GM23338 (cell line): ENCODE measurements at regions not wholly inside any gene's neighbourhood (a gene's known extent, or its start where the extent isn't known, plus 50 kb on each side); places are given as distances from the start of the nearest gene placed in this dataset.

Experiments used
- ATAC-seq: fragments of 200-7000 bp; cut with Tn5 transposase; 3 replicates; pipeline ENCODE4 v1.9.1; 2020
- DNase-seq: peaks from one replicate; pipeline ENCODE4 v3.0.0-alpha.2; 2015; ENCODE audit warnings: low spot score
- H2AFZ ChIP-seq: fragments of 200-600 bp; sonication (generic); 2 replicates; pipeline ENCODE4 v1.8.0; 2016; ENCODE audit warnings: antibody characterized with exemption, mild to moderate bottlenecking, moderate library complexity
- H3F3A ChIP-seq: fragments of 200-600 bp; sonication (generic); replicated peaks from 2 replicates; pipeline ENCODE4 v1.8.0; 2017; ENCODE audit warnings: antibody characterized with exemption, mixed run types, low read depth
- H3K27ac ChIP-seq: fragments of 200-600 bp; sonication (generic); 2 replicates; pipeline ENCODE4 v1.6.1; 2016; ENCODE audit warnings: low read depth
- H3K27me3 ChIP-seq: fragments of 200-600 bp; sonication (generic); 2 replicates; pipeline ENCODE4 v1.8.0; 2016; ENCODE audit warnings: mild to moderate bottlenecking, mixed run types, moderate library complexity; ENCODE audit not compliant: insufficient read depth
- H3K36me3 ChIP-seq: fragments of 200-600 bp; sonication (generic); 2 replicates; pipeline ENCODE4 v1.8.0; 2016; ENCODE audit warnings: mild to moderate bottlenecking; ENCODE audit not compliant: insufficient read depth
- H3K4me1 ChIP-seq: fragments of 200-600 bp; sonication (generic); 2 replicates; pipeline ENCODE4 v1.8.0; 2016; ENCODE audit warnings: mild to moderate bottlenecking, moderate library complexity; ENCODE audit not compliant: insufficient read depth
- H3K4me2 ChIP-seq: fragments of 200-600 bp; sonication (generic); 2 replicates; pipeline ENCODE4 v1.7.1; 2017; ENCODE audit warnings: mixed run types
- H3K4me3 ChIP-seq: fragments of 200-600 bp; sonication (generic); 2 replicates; pipeline ENCODE4 v1.6.1; 2016; ENCODE audit warnings: mixed run types
- H3K79me2 ChIP-seq: fragments of 200-600 bp; sonication (generic); replicated peaks from 2 replicates; pipeline ENCODE4 v1.8.0; 2017; ENCODE audit warnings: mild to moderate bottlenecking; ENCODE audit not compliant: insufficient read depth
- H3K9me2 ChIP-seq: fragments of 200-600 bp; sonication (generic); 2 replicates; pipeline ENCODE4 v1.8.0; 2017; ENCODE audit not compliant: insufficient read depth
- H4K20me1 ChIP-seq: fragments of 200-600 bp; sonication (generic); replicated peaks from 2 replicates; pipeline ENCODE4 v1.8.0; 2017; ENCODE audit warnings: mild to moderate bottlenecking; ENCODE audit not compliant: insufficient read depth
- H3K27ac Mint-ChIP-seq: 2 replicates; pipeline ENCODE4 v1.8.0; 2020; ENCODE audit warnings: inconsistent platforms, mild to moderate bottlenecking, moderate library complexity, mixed read lengths
- H3K27me3 Mint-ChIP-seq: 3 replicates; pipeline ENCODE4 v1.8.0; 2022; ENCODE audit warnings: low read depth, mild to moderate bottlenecking, moderate library complexity, mixed read lengths, inconsistent platforms; ENCODE audit not compliant: insufficient read depth, poor library complexity
- H3K36me3 Mint-ChIP-seq: 3 replicates; pipeline ENCODE4 v1.8.0; 2021; ENCODE audit warnings: low read depth, mild to moderate bottlenecking, inconsistent platforms, moderate library complexity, mixed read lengths
- H3K4me1 Mint-ChIP-seq: 3 replicates; pipeline ENCODE4 v1.8.0; 2020; ENCODE audit warnings: mild to moderate bottlenecking, inconsistent platforms, mixed read lengths
- H3K4me3 Mint-ChIP-seq: 3 replicates; pipeline ENCODE4 v1.8.0; 2021; ENCODE audit warnings: moderate library complexity, mild to moderate bottlenecking, inconsistent platforms, mixed read lengths
- H3K9me3 Mint-ChIP-seq: 3 replicates; pipeline ENCODE4 v1.8.0; 2020; ENCODE audit warnings: moderate library complexity, mild to moderate bottlenecking, inconsistent platforms, mixed read lengths
- CREB1 ChIP-seq: fragments of 250-450 bp; sonication (Bioruptor Pico); IDR thresholded peaks from 2 replicates; pipeline ENCODE4 v1.5.0; 2020; ENCODE audit warnings: low read depth, mild to moderate bottlenecking, moderate library complexity
- EZH2 ChIP-seq: fragments of 200-600 bp; sonication (generic); IDR thresholded peaks from one replicate; pipeline ENCODE4 v1.8.0; 2017; ENCODE audit warnings: antibody characterized with exemption, mild to moderate bottlenecking, low read depth; ENCODE audit not compliant: unreplicated experiment
- EZH2phosphoT487 ChIP-seq: fragments of 200-600 bp; sonication (generic); IDR thresholded peaks from one replicate; pipeline ENCODE4 v1.8.1; 2018; ENCODE audit warnings: antibody characterized with exemption; ENCODE audit not compliant: unreplicated experiment
- JUNB ChIP-seq: IDR thresholded peaks from one replicate; pipeline ENCODE4 v1.6.1; 2016; ENCODE audit warnings: antibody characterized with exemption; ENCODE audit not compliant: unreplicated experiment
- NANOG ChIP-seq: IDR thresholded peaks from 2 replicates; pipeline ENCODE4 v1.6.1; 2016; ENCODE audit warnings: antibody characterized with exemption, borderline replicate concordance
- POLR2AphosphoS5 ChIP-seq: IDR thresholded peaks from 2 replicates; pipeline ENCODE4 v1.6.1; 2016; ENCODE audit warnings: antibody characterized with exemption, low read depth
- STAT1 ChIP-seq: IDR thresholded peaks from one replicate; pipeline ENCODE4 v1.6.1; 2016; ENCODE audit warnings: antibody characterized with exemption; ENCODE audit not compliant: unreplicated experiment
- ZNF114 ChIP-seq: fragments of 250-450 bp; sonication (Bioruptor Pico); IDR thresholded peaks from 2 replicates; pipeline ENCODE4 v1.5.0; 2020; ENCODE audit warnings: mild to moderate bottlenecking, moderate library complexity
- ZNF331 ChIP-seq: fragments of 250-450 bp; sonication (Bioruptor Pico); IDR thresholded peaks from 2 replicates; pipeline ENCODE4 v1.5.0; 2020; ENCODE audit warnings: low read depth, mild to moderate bottlenecking, moderate library complexity
- TF ChIP-seq, protein P1 (sequence below), 2 experiments: fragments of 200-600 bp in 1 of 2; sonication (generic) in 1 of 2; conservative IDR thresholded peaks; 2 replicates each; pipeline versions ENCODE4 v1.5.1 to v1.6.1; 2016 to 2017; ENCODE audit warnings: antibody characterized with exemption in 2 of 2, low read depth in 2 of 2, mild to moderate bottlenecking in 2 of 2, moderate library complexity in 1 of 2
- TF ChIP-seq, protein P2 (sequence below): IDR thresholded peaks from one replicate; pipeline ENCODE4 v1.6.1; 2018; ENCODE audit warnings: antibody characterized with exemption; ENCODE audit not compliant: unreplicated experiment
- TF ChIP-seq, protein P3 (sequence below): IDR thresholded peaks from 2 replicates; pipeline ENCODE4 v1.6.1; 2016; ENCODE audit warnings: antibody characterized with exemption
- TF ChIP-seq, protein P4 (sequence below): fragments of 250-450 bp; sonication (Bioruptor Pico); IDR thresholded peaks from 2 replicates; pipeline ENCODE4 v1.5.0; 2020; ENCODE audit warnings: mild to moderate bottlenecking, moderate library complexity

DNA sequence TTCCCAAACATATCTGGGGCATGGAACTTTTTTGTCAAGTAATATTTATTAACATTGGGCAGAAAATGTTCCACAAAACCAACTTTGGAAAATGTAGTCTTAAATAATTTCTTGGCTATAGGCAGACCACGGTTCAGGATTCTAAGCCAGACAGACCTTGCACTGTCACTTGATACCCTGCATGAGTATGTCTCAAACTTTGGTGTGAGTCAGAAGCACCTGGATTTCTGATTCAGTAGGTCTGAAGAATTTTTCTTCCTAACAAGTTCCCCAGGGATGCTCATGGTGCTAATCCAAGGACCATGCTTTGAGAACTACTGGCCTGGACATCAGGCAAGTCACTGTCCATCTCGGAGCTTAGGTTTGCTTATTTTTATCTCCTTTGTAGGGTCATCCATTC, 562.0 kb downstream of the PLPP3 start:
- Histone ChIP-seq H3K27me3 (no peaks in the 10 kb centered on the region), H3K4me1 (no peaks in the 10 kb centered on the region), H3K4me3 (no peak overlapping the region), H3K27ac (no peak overlapping the region), H4K20me1 (no peaks in the 10 kb centered on the region), H3K79me2 (no peaks in the 10 kb centered on the region), H3K36me3 (no peaks in the 10 kb centered on the region), H3K4me2 (no peak overlapping the region), H3K9me2 (peaks cover 11% of the 10 kb centered on the region; the same call in 1 of the 2 replicates), H3F3A (no peaks in the 10 kb centered on the region), H2AFZ (no peak overlapping the region)
- H3K36me3 Mint-ChIP-seq, result no peaks in the 10 kb centered on the region
- H3K27ac Mint-ChIP-seq, result no peak overlapping the region
- DNase-seq (no peak), ATAC-seq (no peak)
- H3K4me1 Mint-ChIP-seq, result no peaks in the 10 kb centered on the region
- H3K9me3 Mint-ChIP-seq, result peaks cover 3% of the 10 kb centered on the region; the same call in 1 of the 3 replicates
- no peak overlapping the region for H3K4me3 Mint-ChIP-seq
- TF ChIP-seq JUNB, result no peak
- TF ChIP-seq, protein P1, sequence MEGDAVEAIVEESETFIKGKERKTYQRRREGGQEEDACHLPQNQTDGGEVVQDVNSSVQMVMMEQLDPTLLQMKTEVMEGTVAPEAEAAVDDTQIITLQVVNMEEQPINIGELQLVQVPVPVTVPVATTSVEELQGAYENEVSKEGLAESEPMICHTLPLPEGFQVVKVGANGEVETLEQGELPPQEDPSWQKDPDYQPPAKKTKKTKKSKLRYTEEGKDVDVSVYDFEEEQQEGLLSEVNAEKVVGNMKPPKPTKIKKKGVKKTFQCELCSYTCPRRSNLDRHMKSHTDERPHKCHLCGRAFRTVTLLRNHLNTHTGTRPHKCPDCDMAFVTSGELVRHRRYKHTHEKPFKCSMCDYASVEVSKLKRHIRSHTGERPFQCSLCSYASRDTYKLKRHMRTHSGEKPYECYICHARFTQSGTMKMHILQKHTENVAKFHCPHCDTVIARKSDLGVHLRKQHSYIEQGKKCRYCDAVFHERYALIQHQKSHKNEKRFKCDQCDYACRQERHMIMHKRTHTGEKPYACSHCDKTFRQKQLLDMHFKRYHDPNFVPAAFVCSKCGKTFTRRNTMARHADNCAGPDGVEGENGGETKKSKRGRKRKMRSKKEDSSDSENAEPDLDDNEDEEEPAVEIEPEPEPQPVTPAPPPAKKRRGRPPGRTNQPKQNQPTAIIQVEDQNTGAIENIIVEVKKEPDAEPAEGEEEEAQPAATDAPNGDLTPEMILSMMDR (conservative IDR thresholded peaks at IDR 0.05; ENCODE audit: low read depth in 2 of 2), result no peak
- TF ChIP-seq POLR2AphosphoS5, result no peak
- no peak for TF ChIP-seq EZH2phosphoT487
- TF ChIP-seq, protein P2, sequence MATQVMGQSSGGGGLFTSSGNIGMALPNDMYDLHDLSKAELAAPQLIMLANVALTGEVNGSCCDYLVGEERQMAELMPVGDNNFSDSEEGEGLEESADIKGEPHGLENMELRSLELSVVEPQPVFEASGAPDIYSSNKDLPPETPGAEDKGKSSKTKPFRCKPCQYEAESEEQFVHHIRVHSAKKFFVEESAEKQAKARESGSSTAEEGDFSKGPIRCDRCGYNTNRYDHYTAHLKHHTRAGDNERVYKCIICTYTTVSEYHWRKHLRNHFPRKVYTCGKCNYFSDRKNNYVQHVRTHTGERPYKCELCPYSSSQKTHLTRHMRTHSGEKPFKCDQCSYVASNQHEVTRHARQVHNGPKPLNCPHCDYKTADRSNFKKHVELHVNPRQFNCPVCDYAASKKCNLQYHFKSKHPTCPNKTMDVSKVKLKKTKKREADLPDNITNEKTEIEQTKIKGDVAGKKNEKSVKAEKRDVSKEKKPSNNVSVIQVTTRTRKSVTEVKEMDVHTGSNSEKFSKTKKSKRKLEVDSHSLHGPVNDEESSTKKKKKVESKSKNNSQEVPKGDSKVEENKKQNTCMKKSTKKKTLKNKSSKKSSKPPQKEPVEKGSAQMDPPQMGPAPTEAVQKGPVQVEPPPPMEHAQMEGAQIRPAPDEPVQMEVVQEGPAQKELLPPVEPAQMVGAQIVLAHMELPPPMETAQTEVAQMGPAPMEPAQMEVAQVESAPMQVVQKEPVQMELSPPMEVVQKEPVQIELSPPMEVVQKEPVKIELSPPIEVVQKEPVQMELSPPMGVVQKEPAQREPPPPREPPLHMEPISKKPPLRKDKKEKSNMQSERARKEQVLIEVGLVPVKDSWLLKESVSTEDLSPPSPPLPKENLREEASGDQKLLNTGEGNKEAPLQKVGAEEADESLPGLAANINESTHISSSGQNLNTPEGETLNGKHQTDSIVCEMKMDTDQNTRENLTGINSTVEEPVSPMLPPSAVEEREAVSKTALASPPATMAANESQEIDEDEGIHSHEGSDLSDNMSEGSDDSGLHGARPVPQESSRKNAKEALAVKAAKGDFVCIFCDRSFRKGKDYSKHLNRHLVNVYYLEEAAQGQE, result no peak
- TF ChIP-seq ZNF331, result no peak
- TF ChIP-seq CREB1 (CRISPR knock-in tag), result no peak
- TF ChIP-seq STAT1, result no peak
- TF ChIP-seq, protein P3, sequence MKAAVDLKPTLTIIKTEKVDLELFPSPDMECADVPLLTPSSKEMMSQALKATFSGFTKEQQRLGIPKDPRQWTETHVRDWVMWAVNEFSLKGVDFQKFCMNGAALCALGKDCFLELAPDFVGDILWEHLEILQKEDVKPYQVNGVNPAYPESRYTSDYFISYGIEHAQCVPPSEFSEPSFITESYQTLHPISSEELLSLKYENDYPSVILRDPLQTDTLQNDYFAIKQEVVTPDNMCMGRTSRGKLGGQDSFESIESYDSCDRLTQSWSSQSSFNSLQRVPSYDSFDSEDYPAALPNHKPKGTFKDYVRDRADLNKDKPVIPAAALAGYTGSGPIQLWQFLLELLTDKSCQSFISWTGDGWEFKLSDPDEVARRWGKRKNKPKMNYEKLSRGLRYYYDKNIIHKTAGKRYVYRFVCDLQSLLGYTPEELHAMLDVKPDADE, result no peak
- TF ChIP-seq, protein P4, sequence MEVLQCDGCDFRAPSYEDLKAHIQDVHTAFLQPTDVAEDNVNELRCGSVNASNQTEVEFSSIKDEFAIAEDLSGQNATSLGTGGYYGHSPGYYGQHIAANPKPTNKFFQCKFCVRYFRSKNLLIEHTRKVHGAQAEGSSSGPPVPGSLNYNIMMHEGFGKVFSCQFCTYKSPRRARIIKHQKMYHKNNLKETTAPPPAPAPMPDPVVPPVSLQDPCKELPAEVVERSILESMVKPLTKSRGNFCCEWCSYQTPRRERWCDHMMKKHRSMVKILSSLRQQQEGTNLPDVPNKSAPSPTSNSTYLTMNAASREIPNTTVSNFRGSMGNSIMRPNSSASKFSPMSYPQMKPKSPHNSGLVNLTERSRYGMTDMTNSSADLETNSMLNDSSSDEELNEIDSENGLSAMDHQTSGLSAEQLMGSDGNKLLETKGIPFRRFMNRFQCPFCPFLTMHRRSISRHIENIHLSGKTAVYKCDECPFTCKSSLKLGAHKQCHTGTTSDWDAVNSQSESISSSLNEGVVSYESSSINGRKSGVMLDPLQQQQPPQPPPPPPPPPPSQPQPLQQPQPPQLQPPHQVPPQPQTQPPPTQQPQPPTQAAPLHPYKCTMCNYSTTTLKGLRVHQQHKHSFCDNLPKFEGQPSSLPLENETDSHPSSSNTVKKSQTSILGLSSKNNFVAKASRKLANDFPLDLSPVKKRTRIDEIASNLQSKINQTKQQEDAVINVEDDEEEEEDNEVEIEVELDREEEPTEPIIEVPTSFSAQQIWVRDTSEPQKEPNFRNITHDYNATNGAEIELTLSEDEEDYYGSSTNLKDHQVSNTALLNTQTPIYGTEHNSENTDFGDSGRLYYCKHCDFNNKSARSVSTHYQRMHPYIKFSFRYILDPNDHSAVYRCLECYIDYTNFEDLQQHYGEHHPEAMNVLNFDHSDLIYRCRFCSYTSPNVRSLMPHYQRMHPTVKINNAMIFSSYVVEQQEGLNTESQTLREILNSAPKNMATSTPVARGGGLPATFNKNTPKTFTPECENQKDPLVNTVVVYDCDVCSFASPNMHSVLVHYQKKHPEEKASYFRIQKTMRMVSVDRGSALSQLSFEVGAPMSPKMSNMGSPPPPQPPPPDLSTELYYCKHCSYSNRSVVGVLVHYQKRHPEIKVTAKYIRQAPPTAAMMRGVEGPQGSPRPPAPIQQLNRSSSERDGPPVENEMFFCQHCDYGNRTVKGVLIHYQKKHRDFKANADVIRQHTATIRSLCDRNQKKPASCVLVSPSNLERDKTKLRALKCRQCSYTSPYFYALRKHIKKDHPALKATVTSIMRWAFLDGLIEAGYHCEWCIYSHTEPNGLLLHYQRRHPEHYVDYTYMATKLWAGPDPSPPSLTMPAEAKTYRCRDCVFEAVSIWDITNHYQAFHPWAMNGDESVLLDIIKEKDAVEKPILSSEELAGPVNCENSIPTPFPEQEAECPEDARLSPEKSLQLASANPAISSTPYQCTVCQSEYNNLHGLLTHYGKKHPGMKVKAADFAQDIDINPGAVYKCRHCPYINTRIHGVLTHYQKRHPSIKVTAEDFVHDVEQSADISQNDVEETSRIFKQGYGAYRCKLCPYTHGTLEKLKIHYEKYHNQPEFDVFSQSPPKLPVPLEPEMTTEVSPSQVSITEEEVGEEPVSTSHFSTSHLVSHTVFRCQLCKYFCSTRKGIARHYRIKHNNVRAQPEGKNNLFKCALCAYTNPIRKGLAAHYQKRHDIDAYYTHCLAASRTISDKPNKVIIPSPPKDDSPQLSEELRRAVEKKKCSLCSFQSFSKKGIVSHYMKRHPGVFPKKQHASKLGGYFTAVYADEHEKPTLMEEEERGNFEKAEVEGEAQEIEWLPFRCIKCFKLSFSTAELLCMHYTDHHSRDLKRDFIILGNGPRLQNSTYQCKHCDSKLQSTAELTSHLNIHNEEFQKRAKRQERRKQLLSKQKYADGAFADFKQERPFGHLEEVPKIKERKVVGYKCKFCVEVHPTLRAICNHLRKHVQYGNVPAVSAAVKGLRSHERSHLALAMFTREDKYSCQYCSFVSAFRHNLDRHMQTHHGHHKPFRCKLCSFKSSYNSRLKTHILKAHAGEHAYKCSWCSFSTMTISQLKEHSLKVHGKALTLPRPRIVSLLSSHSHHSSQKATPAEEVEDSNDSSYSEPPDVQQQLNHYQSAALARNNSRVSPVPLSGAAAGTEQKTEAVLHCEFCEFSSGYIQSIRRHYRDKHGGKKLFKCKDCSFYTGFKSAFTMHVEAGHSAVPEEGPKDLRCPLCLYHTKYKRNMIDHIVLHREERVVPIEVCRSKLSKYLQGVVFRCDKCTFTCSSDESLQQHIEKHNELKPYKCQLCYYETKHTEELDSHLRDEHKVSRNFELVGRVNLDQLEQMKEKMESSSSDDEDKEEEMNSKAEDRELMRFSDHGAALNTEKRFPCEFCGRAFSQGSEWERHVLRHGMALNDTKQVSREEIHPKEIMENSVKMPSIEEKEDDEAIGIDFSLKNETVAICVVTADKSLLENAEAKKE, result no peak
- no peak for TF ChIP-seq ZNF114
- TF ChIP-seq EZH2, result no peak
- TF ChIP-seq NANOG, result no peak
- H3K27me3 Mint-ChIP-seq, result no peaks in the 10 kb centered on the region
